NCI-H2029 (cell line): ENCODE measurements at regions not wholly inside any gene's neighbourhood (a gene's known extent, or its start where the extent isn't known, plus 50 kb on each side); places are given as distances from the start of the nearest gene placed in this dataset.

Source experiments
- DNase-seq: peaks from one replicate; lab custom pipeline; 2025; lab: John Stamatoyannopoulos, UW

DNA sequence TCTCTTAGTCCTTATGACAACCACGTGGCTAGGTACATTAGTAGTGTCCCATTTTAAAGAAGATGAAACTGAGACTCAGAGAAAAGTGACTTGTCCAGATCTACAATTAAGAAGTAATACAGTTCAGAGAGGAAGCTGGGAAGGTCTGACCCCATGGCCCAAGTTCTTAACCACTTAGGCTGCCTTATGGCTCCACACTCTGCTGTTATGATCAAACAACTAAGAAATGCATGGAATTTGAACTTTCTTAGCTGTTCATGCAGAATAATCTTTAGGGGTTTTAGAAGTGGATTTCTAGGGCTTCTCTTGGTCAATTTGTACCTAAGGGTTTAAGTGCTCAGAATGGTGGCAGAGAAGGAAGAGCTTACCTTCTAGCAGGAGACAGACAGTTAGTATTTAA lies 128.0 kb upstream of the MSX2 start:
- DNase-seq: no peak

DNA sequence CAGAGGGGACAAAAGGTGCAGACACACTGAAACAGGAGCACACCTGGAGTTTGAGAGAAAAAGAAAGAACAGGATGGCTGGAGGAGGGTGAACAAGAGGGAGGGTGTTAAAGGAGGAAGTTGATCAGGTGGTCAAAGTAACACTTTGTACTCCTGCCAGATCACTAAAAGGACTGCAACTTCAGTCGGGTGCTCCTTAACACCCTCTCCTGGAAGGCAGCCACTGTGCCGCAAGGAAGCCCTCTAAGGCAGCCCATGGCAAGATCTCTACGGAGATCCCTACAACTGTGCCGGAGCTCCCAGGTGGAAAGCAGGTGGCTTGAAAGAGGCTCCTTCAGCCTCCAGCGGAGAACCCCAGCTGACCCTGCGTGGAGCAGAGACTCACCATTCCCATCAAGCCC lies 124.4 kb upstream of the MSX2 start:
- no peak for DNase-seq

DNA sequence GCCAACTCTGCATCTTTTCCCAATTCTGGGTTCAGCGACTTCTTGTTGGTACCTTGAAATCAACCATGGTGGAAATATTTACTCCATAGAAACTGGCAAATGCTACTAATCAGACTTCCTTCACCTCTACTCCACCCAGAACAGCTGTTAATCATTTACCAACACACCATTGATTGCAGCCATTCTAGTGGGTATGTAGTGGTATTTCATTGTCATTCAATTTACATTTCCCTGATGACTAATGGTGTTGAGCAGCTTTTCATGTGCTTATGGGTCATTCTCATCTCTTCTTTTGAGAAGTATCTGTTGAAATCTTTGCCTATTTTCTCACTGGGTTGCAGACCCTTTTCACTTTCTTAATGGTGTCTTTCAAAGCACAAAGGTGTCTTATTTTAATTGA lies 122.4 kb upstream of the MSX2 start:
- DNase-seq: no peak

DNA sequence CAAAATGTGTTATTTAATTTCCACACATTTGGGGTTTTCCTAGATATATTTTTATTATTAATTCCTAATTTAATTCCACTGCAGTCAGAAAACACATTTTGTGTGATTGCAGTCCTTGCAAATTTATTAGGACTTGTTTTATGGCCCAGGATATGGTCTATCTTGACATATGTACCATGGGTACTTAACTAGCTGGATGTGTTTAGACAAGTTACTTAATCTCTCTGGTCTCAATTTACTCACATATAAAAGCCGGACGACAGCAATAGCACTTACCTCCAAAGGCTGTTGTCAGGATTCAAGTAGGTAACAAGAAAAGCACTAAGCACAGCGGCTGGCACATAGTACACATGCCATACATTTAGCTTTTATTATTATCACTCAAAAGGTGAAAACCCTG lies 118.2 kb upstream of the MSX2 start:
- no peak for DNase-seq

DNA sequence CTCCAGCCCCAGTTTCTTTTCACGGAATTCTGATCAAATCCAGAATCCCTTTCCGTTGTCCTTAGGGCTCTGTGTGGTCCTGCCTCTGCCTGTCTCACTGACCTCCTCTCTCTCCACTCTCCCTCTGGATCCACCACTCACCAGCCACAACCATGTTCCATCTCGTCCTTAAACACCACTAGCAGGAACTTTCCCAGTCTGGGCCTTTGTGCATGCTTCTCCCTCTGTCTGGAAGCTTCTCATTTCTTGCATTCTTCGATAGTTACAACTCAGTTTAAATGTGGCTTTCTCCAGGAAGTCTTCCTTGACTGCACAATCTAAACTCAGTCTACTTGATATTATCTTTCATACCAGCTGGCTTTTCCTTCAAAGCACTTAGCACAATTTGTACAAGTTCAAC lies 117.7 kb upstream of the MSX2 start:
- DNase-seq: no peak

DNA sequence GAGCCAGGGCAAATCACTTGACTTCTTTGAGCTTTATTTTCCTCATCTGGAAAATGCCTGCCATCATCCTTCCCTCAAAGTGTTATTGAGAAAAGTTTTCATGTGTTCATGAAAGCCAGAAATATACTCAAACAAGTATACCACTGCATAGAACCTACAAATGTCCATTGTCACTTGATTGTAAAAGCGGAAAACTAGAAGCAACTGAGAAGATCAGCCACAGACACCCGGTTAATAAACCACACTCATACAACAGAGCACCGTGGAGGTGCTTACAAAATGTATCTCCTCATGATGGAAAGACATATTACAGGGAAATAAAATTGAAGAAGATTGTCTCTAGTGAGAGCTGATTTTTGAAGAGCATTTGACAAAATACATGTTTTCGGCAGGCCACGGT lies 117.2 kb upstream of the MSX2 start:
- no peak for DNase-seq

DNA sequence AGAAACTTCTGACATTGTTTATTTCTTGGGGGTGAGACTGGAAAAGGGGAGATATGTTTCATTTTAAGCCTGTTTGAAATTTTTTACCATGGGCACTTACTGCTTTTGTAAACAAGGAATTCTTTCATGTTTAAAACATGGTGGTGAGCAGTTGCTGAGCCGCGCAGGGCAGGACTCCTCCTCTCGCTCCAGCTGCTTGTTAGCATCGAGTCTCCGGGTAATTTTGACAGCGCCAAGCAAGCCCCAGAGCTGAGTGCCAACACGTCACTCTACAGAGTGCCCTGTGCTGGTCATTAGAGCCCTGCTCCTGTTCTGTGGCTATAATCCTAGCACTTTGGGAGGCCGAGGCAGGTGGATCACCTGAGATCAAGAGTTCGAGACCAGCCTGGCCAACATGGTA lies 116.5 kb upstream of the MSX2 start:
- no peak for DNase-seq

DNA sequence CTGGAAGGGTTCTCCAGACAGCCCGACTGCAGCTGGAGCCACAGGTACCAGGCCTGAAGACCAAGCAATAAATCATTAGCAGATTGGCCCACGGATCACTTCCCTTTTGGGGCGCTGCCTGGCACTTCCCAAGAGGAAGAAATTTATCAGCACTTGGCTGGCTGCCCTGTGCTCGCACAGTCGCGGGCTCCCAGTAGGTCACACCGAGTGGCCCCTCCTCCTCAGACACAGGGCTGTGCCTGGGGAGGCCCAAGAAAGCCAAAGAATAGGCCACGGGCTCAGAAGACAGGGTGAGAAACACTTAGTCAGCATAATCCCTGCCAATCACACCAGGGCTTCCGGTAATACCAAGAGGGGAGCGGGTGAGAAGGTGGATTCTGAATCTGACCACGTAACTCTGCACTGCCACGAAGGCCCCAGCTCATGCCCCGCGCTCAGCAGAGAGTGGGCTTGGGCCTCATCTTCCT lies 115.7 kb upstream of the MSX2 start:
- no peak for DNase-seq

DNA sequence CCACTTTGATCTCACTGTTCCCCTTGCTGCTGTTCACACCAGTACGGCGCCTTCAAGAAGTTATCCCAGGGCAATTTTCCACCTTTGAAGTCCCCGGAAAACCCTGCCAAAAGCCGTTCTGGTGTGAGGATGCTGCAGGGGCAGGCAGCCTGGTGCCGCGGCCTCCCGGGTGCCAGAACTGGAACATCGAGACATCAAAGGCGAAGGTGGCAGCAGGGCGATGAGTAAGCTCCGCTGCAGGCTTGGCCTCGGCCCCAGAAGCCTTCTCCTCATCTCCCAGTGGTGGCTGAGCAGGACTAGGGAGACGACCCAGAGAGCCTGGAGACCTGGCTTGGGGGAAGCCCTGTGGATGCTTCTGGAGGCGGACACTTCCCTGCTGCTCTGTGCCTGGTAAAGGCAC lies 115.3 kb upstream of the MSX2 start:
- no peak for DNase-seq

DNA sequence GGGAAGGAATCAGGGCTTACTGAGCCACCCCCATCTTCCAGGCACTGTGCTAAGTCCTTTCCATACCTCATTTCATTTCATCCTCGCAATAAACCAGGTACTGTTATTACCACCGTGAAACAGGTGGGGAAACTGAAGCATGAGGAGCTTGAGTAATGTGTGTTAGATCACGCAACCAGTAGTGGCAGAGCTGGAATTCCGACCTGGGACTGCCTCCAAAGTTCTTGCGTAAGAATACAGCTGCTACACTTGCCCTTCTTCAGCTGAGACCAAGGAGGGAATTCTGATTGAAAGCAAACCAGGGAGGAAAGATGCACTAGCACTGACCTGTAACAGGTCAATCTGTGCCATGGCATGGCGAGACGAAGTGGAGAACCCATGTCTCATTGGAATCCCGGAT lies 113.4 kb upstream of the MSX2 start:
- DNase-seq: no peak

DNA sequence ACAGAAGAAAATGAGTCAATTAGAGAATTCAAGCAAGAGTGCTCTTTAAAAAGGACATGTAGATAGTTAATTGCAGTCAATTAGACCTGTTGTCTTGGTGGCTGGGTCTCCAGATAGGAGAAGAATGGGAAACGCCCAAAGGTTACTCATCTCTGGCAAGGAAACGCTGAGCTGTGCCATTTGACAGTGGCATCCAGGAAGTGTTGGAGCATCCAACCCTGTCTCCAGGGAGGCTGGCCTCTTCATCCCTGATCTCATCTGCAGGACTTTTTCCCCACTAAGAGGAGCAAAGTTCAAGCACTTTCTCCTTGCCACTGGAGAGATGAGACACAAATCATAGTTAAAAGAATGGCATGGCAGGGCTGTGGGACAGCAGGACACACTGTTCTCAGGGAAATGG lies 111.7 kb upstream of the MSX2 start:
- no peak for DNase-seq

DNA sequence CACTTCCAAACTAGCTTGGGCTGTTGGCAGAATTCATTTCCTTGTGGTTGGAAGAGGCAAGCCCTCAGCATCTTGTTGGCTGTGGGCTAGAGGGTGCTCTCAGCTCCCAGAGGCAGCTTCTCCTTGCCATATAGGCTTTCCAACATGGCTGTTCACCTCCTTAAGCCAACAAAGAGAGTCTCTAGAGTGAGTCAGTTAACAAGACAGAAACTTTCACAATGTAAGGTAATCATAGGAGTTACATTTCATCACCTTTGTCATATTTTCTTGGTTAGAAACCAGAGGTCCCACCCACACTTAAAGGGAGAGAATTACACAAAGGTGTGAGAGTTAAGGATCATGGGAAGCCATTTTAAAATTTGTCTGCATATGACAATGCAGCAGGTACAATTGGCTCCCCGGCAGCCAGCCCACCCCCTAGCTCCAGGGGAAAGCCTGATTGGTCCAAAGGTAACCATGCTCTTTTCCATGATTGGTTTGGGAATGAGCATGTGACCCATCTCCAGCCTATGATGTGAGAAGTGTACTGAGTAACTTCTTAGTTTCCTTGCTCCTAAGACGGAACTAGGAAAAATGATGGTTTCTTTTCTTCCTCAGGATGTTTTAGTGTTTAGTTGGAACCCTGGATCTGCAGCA lies 109.8 kb upstream of the MSX2 start:
- no peak for DNase-seq

DNA sequence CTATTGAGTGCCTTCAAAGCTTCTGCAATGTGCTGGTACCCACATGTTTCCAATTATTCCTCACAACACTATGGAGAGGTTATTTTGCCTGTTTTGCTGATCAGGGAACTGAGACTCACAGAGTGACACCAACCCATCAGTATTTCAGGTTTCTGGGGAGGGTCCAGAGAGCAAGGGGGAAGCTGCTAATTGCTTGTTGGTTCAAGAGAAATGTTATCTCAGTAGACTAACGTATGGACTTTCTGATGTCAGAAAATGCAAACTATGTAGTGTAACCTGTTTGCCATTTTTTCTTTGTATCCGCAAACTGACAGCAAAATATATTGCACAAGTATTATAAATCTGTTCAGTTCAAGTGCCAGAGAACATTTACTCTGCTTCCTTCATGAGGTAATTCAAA lies 108.3 kb upstream of the MSX2 start:
- DNase-seq: no peak

DNA sequence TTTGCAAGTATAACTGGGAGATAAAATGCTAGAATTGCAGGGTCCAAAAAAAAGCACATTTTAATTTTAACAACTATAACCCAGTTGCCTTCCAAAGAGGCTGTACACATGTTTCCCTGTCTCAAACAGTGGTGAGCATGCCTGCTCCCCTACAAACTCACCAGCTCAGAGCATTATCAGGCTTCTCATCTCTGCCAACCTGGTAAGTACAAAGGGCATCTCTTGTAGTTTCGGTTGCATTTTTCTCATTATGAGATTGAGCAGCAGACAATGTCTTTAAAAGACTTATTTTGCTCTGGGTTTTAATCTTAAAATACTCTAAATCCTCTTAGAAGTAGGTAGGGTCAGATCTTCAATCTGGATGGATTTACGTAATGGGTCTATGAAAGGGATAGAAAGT lies 107.1 kb upstream of the MSX2 start:
- no peak for DNase-seq

DNA sequence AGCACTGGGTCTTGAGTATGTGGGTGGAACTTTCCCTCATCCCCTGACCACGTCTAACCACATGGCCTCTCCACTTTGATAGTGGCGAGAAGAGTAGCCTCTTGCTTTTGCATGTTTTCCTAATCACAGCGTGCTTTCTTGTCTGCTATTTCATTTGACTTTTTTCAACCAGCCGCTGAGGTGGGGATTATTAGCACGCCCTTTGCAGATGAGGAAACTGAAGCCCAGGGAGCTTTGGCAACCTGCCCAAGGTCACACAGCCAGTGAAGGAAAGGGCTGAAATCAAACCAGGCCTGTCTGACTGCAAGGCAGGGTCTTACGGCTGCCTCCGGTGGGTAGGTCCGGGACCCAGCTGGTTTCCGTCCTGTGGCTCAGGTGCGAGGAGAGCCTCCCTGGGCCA lies 106.5 kb upstream of the MSX2 start:
- no peak for DNase-seq

DNA sequence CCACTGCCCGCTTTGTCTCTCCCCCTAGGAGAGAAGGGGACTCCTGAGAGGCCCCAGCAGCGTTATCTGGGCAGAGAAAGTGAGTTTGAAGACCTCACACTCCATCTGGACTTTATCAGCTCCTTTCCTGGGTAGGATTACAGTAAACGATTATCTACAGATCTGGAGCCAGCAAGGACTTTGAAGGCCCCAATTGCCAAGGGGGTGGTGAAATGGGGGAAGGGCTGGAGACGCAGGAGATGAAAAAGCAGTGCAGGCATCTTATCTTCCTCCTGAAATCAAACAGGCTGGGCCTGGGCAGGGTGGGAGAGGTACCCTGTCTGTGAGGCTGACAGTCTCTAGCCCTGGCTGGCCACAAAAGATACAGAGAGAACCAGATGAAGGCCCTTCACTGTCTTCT lies 105.8 kb upstream of the MSX2 start:
- no peak for DNase-seq

DNA sequence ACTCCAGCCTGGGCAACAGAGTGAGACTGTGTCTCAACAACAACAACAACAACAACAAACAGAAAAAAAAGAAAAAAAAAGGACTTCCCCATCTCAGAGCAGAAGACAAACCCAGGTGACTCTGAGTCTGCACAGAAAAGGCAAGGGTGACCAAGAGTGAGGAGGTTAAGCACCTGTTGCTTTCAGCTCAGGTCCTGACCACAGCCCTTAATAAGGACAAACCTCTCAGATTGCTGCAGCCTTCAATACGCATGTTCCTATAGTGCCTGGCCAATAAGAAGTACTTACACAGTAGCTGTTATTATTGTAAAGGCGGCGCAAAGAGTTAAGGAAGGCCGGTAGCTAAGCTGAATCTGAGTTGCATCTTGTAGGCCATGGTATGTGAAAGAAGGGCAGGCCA lies 102.3 kb upstream of the MSX2 start:
- DNase-seq: no peak

DNA sequence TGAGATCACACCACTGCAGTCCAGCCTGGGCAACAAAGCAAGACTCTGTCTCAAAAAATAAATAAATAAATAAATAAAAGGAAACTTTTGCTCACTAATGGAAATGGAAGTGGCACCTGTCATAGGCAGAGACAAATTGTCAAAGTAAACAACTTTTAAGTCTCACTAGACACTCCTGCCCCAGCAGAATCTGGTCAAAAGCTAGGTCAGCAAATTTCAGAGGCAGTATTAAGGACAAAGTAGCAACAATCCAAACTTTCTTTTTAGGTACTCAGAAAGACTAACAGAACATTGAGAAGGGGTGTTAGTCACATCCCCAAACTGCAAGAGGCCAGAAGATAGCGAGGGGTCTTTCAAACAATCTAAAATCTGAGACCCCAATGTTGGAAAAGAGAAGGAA lies 101.4 kb upstream of the MSX2 start:
- DNase-seq: no peak

DNA sequence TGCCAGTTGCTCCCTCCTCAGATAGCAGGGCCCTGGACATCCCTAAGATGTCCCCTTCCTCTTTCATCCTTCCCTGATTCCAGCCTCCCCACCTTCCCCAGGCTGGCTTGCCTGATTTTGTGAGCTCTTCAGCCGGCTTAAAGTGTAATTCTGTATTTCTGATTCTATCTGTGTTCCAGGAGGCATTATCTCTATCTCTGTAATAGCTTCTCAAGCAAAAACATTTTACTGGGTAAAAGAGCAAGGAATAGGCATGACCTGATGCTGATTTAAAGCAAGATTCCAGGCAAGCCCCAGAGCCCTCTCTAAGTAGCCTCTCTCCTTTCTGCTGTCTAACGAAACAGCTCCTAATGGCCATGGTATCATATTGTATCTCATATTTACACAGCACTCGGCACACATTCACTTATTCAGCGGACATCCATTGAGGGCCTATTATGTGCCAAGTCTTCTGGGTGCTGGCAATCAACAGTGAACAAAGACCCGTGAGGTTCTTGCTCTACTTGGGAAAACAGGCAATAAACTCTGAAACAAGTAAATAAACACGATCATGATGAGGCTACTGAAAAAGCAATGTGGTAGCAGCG lies 100.9 kb upstream of the MSX2 start:
- peak; percentile 53 for DNase-seq

DNA sequence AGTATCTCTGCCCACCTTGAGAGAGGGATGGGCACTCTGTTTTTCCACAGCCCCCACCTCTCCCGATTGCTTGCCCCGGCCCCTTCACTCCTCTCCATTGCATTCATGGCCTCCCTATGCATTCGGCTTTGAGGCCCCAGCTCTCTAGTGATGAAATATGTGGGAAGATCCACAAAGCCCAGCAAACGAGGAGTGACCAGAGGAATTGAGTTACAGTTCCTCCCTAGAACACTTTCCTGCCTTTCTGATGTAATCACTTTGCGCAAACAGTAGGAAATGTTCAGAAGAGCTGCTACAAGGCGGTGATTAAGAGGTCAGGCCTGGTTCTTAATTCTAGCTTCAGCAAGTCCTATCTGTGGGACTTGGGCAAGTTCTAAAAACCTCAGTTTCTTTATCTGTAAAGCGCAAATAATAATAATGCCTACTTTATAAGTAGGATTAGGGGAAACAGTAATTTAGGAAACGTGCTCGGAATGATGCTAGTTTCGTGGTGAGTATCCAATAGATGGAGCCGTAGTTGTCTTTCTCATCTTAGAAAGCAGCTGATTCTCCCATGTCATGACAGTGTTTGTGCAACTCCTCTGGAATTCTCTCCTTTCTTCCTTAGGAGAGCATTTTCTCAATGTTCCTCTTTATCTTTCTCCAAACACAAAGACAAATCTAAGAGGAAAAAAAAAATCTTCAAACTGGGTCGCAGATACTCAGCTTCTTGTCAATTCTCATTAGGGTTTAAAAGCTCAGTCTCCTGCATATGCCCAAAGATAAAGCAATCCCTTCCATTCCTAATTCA lies 99.5 kb upstream of the MSX2 start:
- DNase-seq: no peak

DNA sequence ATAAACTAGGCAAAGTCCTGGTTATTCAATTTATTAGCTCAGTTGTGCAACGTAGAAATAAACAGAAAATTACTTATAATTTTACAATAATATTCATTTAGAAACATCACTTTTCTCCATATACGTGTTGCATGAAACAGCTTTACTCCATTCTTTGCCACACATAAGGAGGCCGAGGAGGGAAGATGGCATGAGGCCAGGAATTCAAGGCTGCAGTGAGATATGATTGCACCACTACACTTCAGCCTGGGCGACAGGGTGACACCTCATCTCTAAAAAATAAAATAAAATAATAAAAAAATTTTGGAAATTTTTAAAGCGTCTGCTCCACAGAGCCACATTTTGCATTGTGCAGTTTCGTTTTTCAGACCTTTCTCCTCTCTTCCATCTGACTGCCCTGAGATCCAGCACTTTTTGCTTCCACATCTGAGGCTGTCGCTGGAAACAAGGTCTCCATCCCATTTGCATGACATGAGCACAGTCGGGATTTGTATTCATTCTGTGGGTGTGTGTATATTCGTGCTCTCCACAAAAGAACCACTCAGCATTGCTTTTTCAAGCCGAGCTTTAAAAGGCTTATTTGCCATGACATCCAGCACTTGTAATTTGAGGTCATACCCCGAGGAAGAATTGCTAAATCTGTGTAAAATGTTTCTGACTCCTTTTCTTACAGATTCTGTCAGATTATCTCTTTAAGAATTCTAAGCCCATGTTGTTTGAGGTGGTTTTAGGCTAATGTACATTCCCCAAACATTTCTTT lies 98.6 kb upstream of the MSX2 start:
- DNase-seq: no peak

DNA sequence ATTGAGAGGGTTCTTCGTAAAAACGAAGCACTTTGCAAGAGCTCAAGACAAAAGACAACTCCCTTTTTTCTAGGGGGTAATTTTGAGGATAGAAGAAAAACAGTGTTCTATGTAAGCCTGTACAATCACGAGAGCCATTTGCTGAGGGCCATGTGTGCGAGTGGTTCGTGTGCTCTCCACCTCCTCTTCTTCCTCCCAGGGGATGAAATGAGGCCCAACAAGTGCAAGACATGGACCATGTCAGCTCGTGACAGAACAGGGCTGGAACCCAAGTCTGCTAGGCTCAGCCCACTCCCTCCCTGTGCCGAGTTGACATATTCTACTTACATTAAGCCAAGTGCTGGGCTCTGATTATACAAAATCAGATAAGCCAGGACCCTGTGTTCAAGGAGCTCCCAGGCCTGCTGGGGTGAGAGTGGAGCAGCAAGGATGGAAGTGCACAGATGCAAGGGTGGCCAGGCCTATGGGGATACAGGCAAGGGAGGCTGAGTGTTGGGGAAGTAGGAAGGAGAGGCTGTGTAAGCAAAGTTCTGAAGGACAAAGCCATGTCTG lies 97.9 kb upstream of the MSX2 start:
- DNase-seq: no peak

DNA sequence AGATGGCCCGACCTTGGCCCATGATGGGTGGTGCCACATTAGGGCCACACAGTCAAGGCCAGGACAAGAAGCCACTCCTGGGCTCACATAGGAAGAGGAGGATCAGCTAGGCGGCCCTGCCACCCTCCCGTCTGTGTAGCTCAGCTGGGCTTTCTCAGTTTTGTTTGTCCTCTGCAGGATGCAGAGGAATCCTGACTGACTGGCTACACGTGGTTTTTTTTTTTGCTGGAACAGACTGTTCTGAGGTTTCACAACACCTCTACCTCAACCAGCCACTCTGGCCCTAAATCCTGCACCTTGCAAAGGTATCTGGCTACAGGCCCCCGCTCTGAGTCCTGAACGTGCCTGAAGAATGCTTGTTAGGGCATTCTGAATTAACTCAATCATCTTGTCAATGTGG lies 88.3 kb upstream of the MSX2 start:
- DNase-seq: no peak
